ENCODE measurements at regions not wholly inside any gene's neighbourhood (a gene's known extent, or its start where the extent isn't known, plus 50 kb on each side); places are given as distances from the start of the nearest gene placed in this dataset.

DNA sequence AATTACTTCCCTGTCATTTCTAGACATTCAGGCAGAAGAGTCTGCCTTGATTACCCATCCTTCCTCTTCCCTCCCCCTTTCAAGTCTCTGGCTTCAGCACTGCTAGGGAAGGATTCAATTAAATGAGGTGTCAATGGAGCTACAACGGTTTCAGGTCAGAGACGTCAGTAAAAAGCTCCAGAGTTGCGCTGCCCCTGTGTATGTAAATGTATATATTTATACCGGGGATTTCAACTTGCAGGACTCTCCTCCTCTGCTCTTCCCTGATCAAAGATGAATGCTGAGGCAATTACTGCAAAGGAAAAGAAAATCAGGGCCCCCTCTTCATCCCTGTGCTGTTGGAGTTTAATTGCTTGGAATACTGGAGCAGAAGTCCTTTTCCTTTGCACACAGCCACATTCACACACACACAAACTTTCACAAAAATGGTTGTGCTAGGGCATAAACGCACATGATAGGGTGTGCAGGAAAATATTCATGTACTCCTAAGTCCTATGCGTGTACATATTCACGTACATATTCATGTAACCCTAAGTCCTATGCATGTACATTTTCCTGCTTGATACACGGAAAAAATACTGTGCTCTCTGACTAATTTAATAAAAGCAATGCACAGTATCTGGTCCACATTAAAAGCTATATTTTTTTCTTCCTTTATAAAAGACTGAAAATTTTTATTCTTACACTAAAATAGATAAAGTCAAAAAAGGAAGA, 129.7 kb upstream of the PMFBP1 start:
- no peaks in the 10 kb centered on the region for H3K4me1 ChIP-seq (ENCODE audit: insufficient read depth, low read length)
- intact Hi-C loops (cut with micrococcal nuclease) = no loop called here
- ChIA-PET POLR2A (ENCODE audit: unreplicated experiment) (no interaction called here), CTCF (no interaction called here)
- no peak overlapping the region for H2AFZ ChIP-seq (ENCODE audit: low read length)
- TF ChIP-seq EZH2phosphoT487 (IDR thresholded peaks at IDR 0.05; ENCODE audit: borderline replicate concordance, low read length) = no peak
- TF ChIP-seq, protein P1, sequence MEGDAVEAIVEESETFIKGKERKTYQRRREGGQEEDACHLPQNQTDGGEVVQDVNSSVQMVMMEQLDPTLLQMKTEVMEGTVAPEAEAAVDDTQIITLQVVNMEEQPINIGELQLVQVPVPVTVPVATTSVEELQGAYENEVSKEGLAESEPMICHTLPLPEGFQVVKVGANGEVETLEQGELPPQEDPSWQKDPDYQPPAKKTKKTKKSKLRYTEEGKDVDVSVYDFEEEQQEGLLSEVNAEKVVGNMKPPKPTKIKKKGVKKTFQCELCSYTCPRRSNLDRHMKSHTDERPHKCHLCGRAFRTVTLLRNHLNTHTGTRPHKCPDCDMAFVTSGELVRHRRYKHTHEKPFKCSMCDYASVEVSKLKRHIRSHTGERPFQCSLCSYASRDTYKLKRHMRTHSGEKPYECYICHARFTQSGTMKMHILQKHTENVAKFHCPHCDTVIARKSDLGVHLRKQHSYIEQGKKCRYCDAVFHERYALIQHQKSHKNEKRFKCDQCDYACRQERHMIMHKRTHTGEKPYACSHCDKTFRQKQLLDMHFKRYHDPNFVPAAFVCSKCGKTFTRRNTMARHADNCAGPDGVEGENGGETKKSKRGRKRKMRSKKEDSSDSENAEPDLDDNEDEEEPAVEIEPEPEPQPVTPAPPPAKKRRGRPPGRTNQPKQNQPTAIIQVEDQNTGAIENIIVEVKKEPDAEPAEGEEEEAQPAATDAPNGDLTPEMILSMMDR (conservative IDR thresholded peaks at IDR 0.05; ENCODE audit: low read depth, low read length) = no peak
- no peak for TF ChIP-seq EZH2 (IDR thresholded peaks at IDR 0.05; ENCODE audit: low read length, unreplicated experiment)
- H3K9me2 ChIP-seq (replicated peaks; ENCODE audit: low read length) = no peaks in the 10 kb centered on the region
- no peaks in the 10 kb centered on the region for H3K36me3 ChIP-seq (ENCODE audit: low read depth, low read length)
- ATAC-seq (no peak), DNase-seq (no peak)
- H3K79me2 ChIP-seq (ENCODE audit: low read length) = no peaks in the 10 kb centered on the region
- no peaks in the 10 kb centered on the region for H4K20me1 ChIP-seq (ENCODE audit: low read length)
- no peak overlapping the region for H3K9ac ChIP-seq (ENCODE audit: low read length)
- no peaks in the 10 kb centered on the region for H3K9me3 ChIP-seq (ENCODE audit: low read length)
- H3F3A ChIP-seq (ENCODE audit: low read length, unreplicated experiment) = no peaks in the 10 kb centered on the region
- H3K4me2 ChIP-seq (ENCODE audit: low read length) = no peak overlapping the region
- H3K27me3 ChIP-seq (ENCODE audit: low read length) = no peaks in the 10 kb centered on the region
- BruUV-seq (replicated peaks) = no TSS peak
- H3K27ac ChIP-seq (ENCODE audit: low read length) = no peak overlapping the region
- no peak overlapping the region for H3K4me3 ChIP-seq (ENCODE audit: low read length)

DNA sequence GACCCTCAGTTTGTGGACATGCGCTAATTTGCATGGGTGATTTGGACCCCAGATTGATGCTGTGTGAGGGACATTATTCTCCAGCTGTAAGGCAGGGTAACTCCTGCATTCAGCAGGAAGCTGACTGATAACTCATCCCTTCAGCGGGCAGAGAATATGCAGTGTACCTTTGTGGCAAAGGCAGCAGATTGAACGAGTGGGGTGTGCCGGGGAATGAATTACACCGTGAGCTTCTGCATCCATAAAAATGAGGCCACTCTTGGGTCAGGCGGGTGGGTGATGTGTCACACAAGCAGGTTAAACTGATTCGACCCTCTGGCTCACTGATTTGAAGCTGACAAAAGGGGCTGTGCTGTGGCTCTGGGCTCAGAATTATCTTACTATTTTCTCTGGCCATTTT, 128.9 kb upstream of the PMFBP1 start:
- Histone ChIP-seq H3K79me2 (ENCODE audit: low read length) (no peaks in the 10 kb centered on the region), H3K36me3 (ENCODE audit: low read depth, low read length) (no peaks in the 10 kb centered on the region), H3K4me1 (ENCODE audit: insufficient read depth, low read length) (no peaks in the 10 kb centered on the region), H3K9me3 (ENCODE audit: low read length) (no peaks in the 10 kb centered on the region), H3K27me3 (ENCODE audit: low read length) (no peaks in the 10 kb centered on the region), H2AFZ (ENCODE audit: low read length) (no peak overlapping the region), H3F3A (ENCODE audit: low read length, unreplicated experiment) (no peaks in the 10 kb centered on the region), H3K4me2 (ENCODE audit: low read length) (no peak overlapping the region), H3K4me3 (ENCODE audit: low read length) (no peak overlapping the region), H3K9ac (ENCODE audit: low read length) (no peak overlapping the region), H4K20me1 (ENCODE audit: low read length) (no peaks in the 10 kb centered on the region), H3K27ac (ENCODE audit: low read length) (no peak overlapping the region), H3K9me2 (replicated peaks; ENCODE audit: low read length) (no peaks in the 10 kb centered on the region)
- intact Hi-C loops (cut with micrococcal nuclease) = no loop called here
- TF ChIP-seq EZH2phosphoT487 (IDR thresholded peaks at IDR 0.05; ENCODE audit: borderline replicate concordance, low read length) (no peak), EZH2 (IDR thresholded peaks at IDR 0.05; ENCODE audit: low read length, unreplicated experiment) (no peak)
- TF ChIP-seq, protein P1 (conservative IDR thresholded peaks at IDR 0.05; ENCODE audit: low read depth, low read length) = no peak
- no TSS peak for BruUV-seq (replicated peaks)
- DNase-seq = no peak
- POLR2A ChIA-PET (ENCODE audit: unreplicated experiment) = no interaction called here
- CTCF ChIA-PET = no interaction called here
- ATAC-seq = no peak

DNA sequence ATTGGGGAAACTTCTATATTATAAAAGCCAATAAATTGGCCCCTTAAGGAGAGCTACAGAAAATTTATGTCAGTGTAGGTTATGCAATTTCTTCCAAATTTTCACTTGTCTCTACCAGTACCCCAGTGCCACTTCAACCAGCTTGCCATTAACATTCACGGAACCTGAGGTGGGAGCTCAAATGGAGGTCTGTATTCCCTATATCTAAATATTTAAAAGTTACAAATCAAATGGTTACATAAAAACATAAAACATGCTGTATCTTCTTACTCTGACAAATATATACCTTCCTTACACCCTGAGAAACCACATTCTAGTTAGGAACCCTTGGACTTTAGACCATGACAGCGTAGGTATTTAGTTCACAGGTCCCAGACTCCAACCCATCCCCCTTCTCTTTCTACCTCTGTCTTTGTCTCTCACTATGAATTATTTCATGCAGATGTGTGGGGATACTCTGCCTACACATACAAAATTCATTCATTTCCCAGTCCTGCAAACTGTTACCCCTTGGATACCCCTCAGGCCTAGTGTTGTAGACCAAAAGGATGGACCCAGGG, 127.8 kb upstream of the PMFBP1 start:
- Histone ChIP-seq H3K36me3 (ENCODE audit: low read depth, low read length) (no peaks in the 10 kb centered on the region), H3K4me3 (ENCODE audit: low read length) (no peak overlapping the region), H3K4me1 (ENCODE audit: insufficient read depth, low read length) (no peaks in the 10 kb centered on the region), H3K9me2 (replicated peaks; ENCODE audit: low read length) (no peaks in the 10 kb centered on the region), H2AFZ (ENCODE audit: low read length) (no peak overlapping the region), H3F3A (ENCODE audit: low read length, unreplicated experiment) (no peaks in the 10 kb centered on the region), H3K4me2 (ENCODE audit: low read length) (no peak overlapping the region), H3K9ac (ENCODE audit: low read length) (no peak overlapping the region), H3K9me3 (ENCODE audit: low read length) (no peaks in the 10 kb centered on the region), H3K79me2 (ENCODE audit: low read length) (no peaks in the 10 kb centered on the region), H3K27me3 (ENCODE audit: low read length) (no peaks in the 10 kb centered on the region), H4K20me1 (ENCODE audit: low read length) (no peaks in the 10 kb centered on the region), H3K27ac (ENCODE audit: low read length) (no peak overlapping the region)
- ChIA-PET POLR2A (ENCODE audit: unreplicated experiment) (no interaction called here), CTCF (no interaction called here)
- TF ChIP-seq EZH2 (IDR thresholded peaks at IDR 0.05; ENCODE audit: low read length, unreplicated experiment) (no peak), EZH2phosphoT487 (IDR thresholded peaks at IDR 0.05; ENCODE audit: borderline replicate concordance, low read length) (no peak)
- TF ChIP-seq, protein P1 (conservative IDR thresholded peaks at IDR 0.05; ENCODE audit: low read depth, low read length) = no peak
- DNase-seq (no peak), ATAC-seq (no peak)
- no TSS peak for BruUV-seq (replicated peaks)
- intact Hi-C loops (cut with micrococcal nuclease) = no loop called here
